ENCODE measurements at regions not wholly inside any gene's neighbourhood (a gene's known extent, or its start where the extent isn't known, plus 50 kb on each side); places are given as distances from the start of the nearest gene placed in this dataset.

DNA sequence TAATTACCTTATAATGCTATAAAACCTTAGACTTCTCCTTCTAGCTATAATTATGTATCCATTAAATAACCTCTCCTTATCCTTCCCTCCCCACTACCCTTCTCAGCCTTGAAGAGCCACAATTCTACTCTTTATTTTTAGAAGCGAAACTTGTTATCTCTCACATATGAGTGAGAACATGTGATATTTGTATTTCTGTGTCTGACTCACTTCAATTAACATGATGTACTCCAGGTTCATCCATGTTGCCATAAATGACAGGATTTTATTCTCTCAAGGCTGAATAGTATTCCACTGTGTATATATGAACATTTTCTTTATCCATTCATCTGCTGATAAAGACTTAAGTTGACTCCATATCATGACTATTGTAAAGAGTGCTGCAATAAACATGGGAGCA, 485.6 kb downstream of the FLRT2 start:
- DNase-seq (ENCODE audit: low spot score in 2 of 2): no peak
- Histone ChIP-seq H3K4me1 (no peaks in the 10 kb centered on the region), H3K27me3 (no peaks in the 10 kb centered on the region), H3K27ac (no peak overlapping the region), H3K4me3 (no peak overlapping the region), H3K9me3 (no peaks in the 10 kb centered on the region), H3K36me3 (no peaks in the 10 kb centered on the region)
- intact Hi-C loops (cut with DNase I; ENCODE audit: low total_unique reads): no loop called here
- TF ChIP-seq POLR2AphosphoS5 (IDR thresholded peaks at IDR 0.05): no peak
- no peak for TF ChIP-seq POLR2A (IDR thresholded peaks at IDR 0.05)
- TF ChIP-seq, protein P1, sequence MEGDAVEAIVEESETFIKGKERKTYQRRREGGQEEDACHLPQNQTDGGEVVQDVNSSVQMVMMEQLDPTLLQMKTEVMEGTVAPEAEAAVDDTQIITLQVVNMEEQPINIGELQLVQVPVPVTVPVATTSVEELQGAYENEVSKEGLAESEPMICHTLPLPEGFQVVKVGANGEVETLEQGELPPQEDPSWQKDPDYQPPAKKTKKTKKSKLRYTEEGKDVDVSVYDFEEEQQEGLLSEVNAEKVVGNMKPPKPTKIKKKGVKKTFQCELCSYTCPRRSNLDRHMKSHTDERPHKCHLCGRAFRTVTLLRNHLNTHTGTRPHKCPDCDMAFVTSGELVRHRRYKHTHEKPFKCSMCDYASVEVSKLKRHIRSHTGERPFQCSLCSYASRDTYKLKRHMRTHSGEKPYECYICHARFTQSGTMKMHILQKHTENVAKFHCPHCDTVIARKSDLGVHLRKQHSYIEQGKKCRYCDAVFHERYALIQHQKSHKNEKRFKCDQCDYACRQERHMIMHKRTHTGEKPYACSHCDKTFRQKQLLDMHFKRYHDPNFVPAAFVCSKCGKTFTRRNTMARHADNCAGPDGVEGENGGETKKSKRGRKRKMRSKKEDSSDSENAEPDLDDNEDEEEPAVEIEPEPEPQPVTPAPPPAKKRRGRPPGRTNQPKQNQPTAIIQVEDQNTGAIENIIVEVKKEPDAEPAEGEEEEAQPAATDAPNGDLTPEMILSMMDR (IDR thresholded peaks at IDR 0.05): no peak

DNA sequence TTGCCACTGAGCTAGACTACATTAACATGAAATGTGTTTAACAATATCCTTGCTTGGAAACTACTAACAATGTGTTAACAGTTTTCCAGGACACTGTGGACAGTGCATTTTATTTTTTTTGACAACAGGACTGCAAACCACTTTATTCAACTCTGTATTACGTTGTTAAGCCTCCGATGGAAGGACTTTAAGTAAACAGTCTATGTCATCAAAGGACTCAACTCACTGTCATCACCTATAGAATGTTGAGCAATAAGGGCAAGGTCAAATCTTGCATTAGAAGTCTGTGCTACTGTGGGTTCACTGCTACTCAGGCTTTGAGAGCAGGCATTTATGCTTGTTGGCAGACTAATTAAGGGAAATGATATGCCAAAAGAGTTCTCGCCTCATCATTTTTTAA, 483.7 kb downstream of the FLRT2 start:
- DNase-seq (ENCODE audit: low spot score in 2 of 2): no peak
- intact Hi-C loops (cut with DNase I; ENCODE audit: low total_unique reads): no loop called here
- H3K36me3 ChIP-seq: no peaks in the 10 kb centered on the region
- no peaks in the 10 kb centered on the region for H3K9me3 ChIP-seq
- no peak overlapping the region for H3K4me3 ChIP-seq
- no peak overlapping the region for H3K27ac ChIP-seq
- peaks cover 0 to 2% of the 10 kb centered on the region in 2 donors for H3K27me3 ChIP-seq
- no peaks in the 10 kb centered on the region for H3K4me1 ChIP-seq
- no peak for TF ChIP-seq POLR2AphosphoS5 (IDR thresholded peaks at IDR 0.05)

DNA sequence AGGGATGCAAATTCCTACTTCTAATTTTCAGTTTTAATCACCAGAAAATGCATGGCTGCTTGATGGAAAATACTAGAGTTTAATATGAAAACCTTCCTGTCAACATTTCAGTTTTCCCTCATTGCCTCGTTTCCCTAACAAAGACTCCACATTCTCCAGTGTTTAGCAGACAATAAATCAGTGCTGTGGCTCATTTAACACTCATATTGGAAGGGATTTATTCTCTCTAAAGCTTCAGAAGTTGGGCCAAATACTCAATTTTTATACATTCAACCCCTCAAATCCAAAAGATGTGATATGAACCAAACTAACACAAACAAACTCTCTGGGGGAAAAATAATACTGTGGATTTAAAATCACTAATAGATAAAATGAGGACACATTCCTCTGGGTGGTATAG, 482.5 kb downstream of the FLRT2 start:
- Histone ChIP-seq H3K9me3 (no peaks in the 10 kb centered on the region), H3K4me1 (no peaks in the 10 kb centered on the region), H3K36me3 (no peaks in the 10 kb centered on the region), H3K27ac (no peak overlapping the region), H3K27me3 (peaks cover 0 to 2% of the 10 kb centered on the region in 2 donors), H3K4me3 (no peak overlapping the region)
- TF ChIP-seq POLR2AphosphoS5 (IDR thresholded peaks at IDR 0.05) (no peak), POLR2A (IDR thresholded peaks at IDR 0.05) (no peak)
- TF ChIP-seq, protein P1 (IDR thresholded peaks at IDR 0.05): no peak
- intact Hi-C loops (cut with DNase I; ENCODE audit: low total_unique reads): no loop called here
- no peak for DNase-seq (ENCODE audit: low spot score in 2 of 2)

DNA sequence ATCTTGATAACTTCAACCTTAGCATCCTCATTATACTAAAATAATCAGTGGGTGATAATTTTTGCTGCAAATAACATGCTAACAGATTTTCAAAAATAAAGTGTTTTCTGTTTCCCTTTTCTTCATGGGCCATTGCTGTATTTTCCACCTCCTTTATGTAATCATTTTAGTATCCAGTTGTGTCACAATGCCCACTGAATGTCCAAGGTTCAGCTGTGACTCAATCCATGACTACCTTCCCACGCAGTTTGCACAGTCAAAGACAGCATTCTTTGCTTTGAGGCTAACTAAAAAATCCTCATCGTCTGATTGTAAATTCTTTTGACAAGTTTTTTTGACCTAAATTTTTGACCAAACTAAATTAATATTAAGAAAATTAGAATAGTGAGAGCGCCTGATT, 474.1 kb downstream of the FLRT2 start:
- no peak overlapping the region for H3K4me3 ChIP-seq
- no peaks in the 10 kb centered on the region for H3K27me3 ChIP-seq
- DNase-seq (ENCODE audit: low spot score in 2 of 2): no peak
- TF ChIP-seq POLR2AphosphoS5 (IDR thresholded peaks at IDR 0.05) (no peak), POLR2A (IDR thresholded peaks at IDR 0.05) (no peak)
- TF ChIP-seq, protein P1 (IDR thresholded peaks at IDR 0.05): no peak
- H3K9me3 ChIP-seq: no peaks in the 10 kb centered on the region
- H3K36me3 ChIP-seq: peaks cover 8% of the 10 kb centered on the region
- H3K27ac ChIP-seq: no peak overlapping the region
- no peaks in the 10 kb centered on the region for H3K4me1 ChIP-seq
- intact Hi-C loops (cut with DNase I; ENCODE audit: low total_unique reads): no loop called here

DNA sequence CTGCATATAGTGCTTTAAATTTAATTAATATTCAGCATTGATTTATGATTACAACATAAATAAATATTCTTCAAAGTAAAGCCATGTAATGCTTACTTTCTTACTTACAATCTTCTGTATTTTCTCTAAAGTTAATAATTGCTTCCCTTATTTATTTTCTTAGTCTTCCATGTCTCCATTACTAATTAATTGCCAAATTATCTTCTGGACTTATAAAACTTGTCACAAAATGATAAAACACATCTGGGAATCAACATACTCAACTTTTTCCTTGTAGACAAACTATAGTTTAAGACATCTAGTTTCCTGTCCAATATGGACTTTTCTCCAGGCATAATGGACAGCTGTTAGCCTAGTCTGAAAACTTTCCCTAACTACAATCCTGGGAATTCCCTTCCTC, 466.6 kb downstream of the FLRT2 start:
- no peak for TF ChIP-seq POLR2A (IDR thresholded peaks at IDR 0.05)
- TF ChIP-seq POLR2AphosphoS5 (IDR thresholded peaks at IDR 0.05): no peak
- TF ChIP-seq, protein P1 (IDR thresholded peaks at IDR 0.05): no peak
- Histone ChIP-seq H3K9me3 (no peaks in the 10 kb centered on the region), H3K4me3 (no peak overlapping the region), H3K4me1 (no peaks in the 10 kb centered on the region), H3K27ac (no peak overlapping the region), H3K36me3 (peaks cover 8% of the 10 kb centered on the region), H3K27me3 (no peaks in the 10 kb centered on the region)
- intact Hi-C loops (cut with DNase I; ENCODE audit: low total_unique reads): no loop called here
- DNase-seq (ENCODE audit: low spot score in 2 of 2): no peak

DNA sequence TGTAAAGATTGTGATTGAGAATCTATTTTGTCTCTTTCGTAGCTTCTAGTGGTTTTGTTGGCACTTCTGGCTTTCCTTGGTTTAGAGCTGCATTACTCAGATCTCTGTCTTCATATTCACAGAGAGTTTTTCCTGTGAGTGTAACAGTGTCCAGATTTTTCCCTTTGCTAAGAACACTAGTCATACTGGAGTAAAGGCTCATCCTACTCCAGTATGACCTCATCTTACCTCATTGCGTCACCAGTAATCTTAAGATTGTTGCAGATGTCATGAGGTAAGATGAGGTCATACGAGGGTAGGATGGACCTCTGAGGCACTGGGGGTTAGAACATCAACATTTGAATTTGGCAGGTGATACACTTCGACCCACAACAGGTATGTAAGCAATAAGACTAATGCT, 461.2 kb downstream of the FLRT2 start:
- no peaks in the 10 kb centered on the region for H3K36me3 ChIP-seq
- no peak for DNase-seq (ENCODE audit: low spot score in 2 of 2)
- no peaks in the 10 kb centered on the region for H3K4me1 ChIP-seq
- TF ChIP-seq POLR2AphosphoS5 (IDR thresholded peaks at IDR 0.05) (no peak), POLR2A (IDR thresholded peaks at IDR 0.05) (no peak)
- TF ChIP-seq, protein P1 (IDR thresholded peaks at IDR 0.05): no peak
- H3K4me3 ChIP-seq: no peak overlapping the region
- no peaks in the 10 kb centered on the region for H3K9me3 ChIP-seq
- no peak overlapping the region for H3K27ac ChIP-seq
- intact Hi-C loops (cut with DNase I; ENCODE audit: low total_unique reads): no loop called here
- no peaks in the 10 kb centered on the region for H3K27me3 ChIP-seq

Measured in breast epithelium (tissue), 4 donors.